HG03135 (cell line): ENCODE measurements at regions not wholly inside any gene's neighbourhood (a gene's known extent, or its start where the extent isn't known, plus 50 kb on each side); places are given as distances from the start of the nearest gene placed in this dataset.

ENCODE experiments used
- ATAC-seq: cut with Tn5 transposase; IDR thresholded peaks from one replicate; pipeline ENCODE4 v1.9.1; 2021; ENCODE audit warnings: mild to moderate bottlenecking, moderate library complexity; ENCODE audit not compliant: unreplicated experiment

DNA sequence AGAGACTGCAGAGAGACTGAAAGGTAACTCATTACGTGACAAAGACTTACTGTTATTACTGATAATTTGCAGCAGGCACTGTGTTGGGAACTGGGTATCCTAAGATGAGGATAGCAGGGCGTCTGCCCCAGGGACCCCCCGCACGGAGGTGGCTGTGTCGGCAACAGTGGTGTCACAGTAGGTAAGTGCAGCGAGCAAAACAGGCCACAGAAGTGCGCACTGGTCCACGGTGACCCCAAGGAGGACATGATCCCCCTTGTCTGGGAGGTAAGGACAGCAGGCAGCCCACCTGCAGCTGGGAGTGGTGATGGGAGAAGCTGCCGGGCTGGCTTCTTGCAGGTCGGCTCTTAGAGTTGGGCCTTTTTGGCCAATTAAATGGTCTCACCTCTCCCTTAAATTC, 82.9 kb downstream of the FAM43A start:
- no peak for ATAC-seq

DNA sequence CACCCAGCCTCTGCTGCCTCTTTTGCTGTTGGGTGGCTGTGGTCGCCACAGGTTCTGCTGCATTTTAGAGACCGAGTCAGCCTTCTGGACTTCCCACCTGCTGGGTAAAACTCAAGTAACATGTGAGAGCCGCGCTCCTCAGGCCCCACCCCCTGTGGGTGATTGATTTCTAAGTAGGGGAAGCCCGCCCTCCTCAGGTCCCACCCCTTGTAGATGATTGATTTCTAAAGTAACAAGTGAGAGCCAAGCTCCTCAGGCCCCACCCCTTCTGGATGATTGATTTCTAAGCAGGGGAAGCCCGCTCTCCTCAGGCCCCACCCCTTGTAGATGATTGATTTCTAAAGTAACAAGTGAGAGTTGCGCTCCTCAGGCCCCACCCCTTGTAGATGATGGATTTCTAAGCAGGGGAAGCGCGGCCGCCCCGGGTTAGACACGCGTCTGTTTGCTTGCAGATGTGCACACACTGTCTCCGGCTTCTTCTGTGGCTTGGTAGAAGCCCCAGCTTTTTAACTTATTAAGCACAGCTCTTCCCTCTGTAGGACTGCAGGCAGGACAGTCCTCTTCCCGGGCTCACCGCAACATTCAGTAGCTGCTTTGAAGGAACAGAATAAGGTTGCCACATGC, 83.4 kb downstream of the FAM43A start:
- peak; percentile 97 for ATAC-seq

DNA sequence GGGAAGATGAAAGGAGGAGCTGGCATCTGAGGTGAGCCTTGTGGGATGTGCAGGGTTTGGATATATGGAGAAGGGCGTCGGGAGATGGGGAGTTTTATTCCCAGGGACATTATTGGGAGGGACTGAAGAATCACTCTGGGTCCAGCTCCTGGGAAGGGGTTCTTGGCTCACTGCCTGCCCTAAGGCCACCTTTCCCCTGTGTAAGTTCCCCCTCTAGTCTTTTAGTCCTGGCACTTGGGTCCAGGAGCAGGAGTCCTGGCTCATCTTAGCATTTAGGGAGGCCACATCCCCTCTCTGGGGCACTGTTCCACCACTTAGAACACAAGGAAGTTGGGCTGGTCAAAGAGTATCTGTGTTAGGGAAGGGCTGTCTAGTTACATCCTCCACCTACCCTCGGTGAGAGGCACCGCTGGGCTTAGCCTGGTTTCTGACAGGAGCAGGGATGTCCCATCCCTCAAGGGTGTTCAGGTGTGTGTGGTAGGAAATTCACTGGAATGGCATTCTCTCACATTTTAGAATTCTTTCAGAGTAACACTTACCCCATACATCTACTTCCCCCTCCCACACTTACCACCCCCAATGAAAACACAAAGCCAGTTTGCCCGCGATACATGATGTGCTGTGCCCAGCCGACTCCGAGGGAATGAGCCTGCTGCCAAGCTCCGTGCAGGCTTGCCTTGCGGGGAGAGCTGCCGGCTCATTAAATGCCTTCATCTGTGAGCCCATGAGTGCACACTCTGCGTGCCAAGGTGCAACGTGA, 86.7 kb downstream of the FAM43A start:
- ATAC-seq: no peak

DNA sequence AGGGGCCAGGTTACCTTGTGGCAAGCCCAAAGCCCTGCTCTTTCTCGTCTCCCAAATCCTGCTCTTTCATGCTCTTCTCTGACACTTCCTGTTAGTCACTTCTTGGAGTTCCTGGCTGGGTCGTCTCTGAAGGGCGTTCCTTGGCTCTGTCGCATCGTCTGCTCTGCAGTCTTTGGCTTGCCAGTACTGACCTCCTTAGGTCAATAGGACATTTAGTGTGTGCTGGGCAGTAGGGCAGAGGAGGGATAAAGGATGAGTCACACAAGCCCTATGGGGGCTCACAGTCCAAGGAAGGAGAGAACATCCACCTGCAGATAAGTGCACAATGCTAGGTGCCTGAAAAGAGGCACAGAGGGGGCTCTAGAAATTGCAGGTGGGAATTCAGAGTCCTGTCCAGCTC, 87.5 kb downstream of the FAM43A start:
- no peak for ATAC-seq

DNA sequence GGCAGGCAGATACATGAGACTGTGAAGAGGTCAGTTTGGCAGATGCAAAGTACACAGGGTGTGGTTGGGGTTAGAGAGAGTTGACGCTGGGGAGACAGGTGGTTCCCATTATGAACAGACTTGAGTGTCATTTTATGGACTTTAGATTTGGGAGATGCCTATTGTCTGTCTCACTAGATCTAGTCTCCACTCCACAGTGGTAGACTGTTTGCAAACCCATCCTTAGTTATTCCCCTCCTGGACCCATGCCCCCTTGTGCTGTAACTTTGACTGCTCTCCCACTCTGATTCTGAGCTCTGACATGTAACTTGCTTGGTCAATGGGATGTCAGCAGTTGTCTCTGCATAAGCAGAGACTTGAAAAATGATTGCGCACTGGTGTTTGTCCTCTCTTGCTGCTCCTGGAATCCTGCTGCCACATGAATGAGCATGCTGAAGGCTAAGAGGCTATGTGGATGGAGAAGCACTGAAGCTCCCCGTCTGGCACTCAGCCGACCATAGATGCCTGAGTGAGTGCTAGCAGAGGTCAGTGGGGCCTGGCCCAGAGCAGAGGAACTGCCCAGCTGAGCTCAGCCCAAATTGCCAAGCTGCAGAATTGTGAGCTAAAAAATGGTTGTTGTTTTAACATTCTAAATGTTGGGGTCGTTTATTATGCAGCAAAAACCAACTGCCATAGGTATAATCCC, 88.2 kb downstream of the FAM43A start:
- no peak for ATAC-seq

DNA sequence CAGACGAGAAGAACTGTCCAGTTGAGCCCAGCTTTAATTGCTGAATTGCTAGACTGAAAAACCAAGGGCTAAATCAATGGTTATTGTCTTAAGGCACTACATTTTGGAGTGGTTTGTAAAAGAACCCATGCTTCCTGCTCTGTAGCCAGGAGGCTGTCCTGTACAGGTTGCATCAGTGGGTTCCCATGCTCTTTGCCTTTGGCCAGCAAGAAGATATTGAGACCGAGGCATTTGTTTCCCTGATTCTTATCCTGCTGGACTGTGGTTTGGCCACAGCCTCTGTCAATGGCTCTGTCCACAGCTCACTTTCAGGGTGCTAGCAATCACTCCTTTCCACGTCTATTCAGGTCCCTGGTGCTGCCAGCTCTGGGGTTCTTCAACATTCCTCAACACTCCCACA, 89.6 kb downstream of the FAM43A start:
- ATAC-seq: no peak

DNA sequence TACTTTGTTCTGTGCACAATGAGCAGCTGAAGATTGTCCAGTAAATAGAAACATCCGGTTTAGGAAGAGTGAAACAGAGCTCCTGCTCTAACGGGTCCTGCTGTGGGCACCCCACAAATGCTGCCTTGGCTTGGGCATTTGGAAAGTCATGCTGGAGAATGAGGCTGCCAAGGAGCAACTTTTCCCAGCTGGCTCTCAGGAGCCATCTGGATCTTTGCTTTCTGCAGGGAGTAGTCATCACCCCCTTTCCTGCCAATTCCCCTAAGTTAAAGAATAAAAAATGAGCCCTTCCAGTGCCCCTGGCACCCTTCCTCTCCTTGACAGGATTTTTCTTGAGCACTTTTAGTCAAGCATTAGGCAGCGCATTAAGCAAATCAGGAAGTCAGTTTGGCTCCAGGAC, 90.0 kb downstream of the FAM43A start:
- ATAC-seq: no peak

DNA sequence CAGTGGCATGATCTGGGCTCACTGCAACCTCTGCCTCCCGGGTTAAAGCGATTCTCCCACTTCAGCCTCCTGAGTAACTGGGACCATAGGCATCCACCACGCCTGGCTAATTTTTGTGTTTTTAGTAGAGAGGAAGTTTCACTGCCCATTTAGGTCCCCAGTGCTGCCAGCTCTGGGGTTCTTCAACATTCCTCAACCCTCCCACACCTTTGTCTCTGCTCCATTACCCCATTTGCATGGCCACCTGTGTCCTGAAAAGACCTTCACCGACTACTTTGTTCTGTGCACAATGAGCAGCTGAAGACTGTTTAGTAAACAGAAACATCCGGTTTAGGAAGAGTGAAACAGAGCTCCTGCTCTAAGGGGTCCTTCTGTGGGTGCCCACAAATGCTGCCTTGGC, 92.0 kb downstream of the FAM43A start:
- ATAC-seq: no peak

DNA sequence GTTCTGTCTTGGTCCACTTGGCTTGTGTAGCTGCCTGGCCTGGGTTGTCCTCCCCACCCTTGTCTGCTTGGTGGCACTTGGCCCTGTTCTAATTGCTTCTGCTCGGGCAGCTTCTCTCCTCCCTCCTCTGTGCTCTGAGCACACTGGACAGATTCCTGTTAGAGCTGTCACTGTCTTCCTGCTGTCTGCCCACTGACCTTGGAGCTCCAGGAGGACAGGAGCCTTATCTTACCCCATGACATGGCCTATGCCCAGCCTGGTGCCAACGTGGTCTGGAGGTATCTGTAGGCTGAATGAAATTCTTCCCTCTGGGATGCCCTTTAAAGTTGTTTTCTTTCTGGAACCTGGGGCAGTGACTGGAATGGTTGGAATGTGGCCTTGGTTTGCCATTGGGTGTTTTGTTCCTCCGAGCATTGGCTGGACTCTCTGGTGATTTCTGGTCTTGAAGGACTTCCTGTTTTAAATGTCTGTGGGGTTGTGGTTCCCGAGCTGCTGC, 94.1 kb downstream of the FAM43A start:
- ATAC-seq: no peak

DNA sequence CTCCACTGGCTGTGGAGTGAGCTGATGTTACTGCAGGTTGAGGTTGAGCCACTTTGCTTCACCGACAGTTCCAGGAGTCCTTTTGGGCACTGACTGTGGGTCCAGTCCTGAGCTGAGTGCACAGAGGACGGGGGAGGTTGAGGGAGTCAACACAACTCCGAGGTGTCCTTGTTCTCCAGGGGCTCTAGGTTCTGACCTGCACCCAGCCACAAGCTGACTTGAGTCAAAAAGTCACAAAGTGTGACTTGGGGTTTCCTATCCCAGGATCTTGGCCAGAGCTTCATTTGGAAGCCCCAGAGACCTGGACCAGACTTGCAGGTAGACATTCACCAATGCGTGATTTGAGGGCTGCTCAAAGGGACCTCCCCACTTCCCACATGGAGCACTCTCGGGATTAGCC, 95.0 kb downstream of the FAM43A start:
- no peak for ATAC-seq

DNA sequence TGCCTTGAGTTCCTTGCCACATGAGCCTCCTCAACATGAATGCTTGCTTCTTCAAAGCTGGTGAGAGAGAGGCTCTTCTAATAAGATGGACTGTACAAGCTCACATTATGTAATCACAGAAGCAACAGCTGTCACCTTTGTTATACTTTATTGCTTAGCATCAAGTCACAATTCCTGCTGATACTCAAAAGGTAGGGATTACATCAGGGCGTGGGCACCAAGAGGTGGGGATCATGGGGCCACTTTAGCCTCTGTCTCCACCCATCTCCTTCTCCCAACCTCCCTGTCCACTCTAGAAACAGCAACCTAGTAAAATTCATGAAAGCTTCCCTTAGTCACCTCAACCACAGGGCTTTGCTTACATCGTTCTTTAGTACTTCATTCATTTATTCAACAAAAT, 95.9 kb downstream of the FAM43A start:
- no peak for ATAC-seq

DNA sequence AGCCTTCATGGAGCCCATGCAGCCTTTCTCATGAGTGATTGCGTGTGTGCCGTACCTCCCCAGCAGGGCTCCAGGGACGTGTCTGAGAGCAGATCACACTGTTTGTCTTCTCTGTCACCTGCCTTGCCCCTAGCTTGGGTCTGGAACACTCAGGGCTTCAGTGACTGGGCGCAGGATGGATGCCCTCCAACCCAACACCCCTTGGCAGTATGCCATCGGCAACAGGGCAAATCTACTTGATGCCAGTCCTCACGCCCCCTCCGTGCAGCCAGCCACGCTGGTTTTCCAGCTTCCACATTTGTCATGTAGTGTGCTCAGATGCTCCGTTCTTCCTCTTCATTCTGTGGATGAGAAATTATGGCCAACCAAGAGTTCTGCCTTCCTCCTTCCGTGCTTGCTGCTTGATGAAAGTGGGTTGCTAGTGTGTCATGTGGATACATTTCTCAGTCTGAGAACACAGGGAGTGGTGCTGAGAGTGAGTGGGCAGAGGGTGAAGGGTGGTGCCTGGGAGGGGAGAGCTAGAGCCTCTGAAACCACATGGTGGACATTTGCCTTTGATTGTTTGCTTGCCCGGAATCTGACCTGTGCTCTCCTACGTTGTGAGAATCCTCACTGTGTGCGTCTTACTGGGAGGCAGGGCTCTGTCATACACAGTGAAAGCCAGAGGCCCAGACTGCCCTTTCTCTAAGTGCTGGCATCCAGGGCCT, 97.2 kb downstream of the FAM43A start:
- ATAC-seq: no peak

DNA sequence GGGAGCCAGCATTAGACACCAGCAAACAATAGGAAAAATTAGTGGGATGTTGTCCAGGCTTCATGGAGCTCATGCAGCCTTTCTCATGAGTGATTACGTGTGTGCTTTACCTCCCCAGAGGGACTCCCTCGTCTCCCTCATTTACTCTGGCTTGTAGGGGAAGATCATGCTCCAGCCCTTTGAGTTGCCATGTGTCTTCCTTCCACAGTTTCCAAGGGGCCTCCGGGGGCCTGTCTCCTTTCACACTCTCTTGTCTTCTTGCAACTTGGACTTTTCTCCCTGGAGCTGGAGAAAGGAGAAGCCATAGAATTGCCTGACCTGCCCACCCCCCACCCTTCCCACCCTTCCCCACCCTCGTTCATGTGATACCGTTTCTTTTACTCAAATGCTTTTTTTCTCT, 98.7 kb downstream of the FAM43A start:
- no peak for ATAC-seq

DNA sequence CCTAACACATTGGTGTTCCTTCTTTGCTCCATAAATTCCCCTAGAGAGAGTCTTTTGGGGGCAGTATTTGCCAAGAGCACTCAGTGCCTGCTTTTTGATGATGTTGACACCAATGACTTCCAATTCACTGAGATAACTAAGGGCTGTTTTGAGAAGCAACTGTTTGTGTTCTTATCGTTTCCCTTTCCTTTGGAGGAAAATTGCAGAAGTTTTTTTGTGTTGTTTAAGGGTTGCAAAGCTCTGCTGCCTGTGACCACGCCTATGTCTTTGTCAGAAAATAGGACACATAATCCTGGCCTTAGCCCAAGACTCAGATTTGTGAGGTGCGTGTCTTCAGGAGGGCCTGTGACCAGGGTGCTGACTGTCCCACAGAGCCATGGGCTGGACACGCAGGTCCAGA, 99.6 kb downstream of the FAM43A start:
- ATAC-seq: no peak

DNA sequence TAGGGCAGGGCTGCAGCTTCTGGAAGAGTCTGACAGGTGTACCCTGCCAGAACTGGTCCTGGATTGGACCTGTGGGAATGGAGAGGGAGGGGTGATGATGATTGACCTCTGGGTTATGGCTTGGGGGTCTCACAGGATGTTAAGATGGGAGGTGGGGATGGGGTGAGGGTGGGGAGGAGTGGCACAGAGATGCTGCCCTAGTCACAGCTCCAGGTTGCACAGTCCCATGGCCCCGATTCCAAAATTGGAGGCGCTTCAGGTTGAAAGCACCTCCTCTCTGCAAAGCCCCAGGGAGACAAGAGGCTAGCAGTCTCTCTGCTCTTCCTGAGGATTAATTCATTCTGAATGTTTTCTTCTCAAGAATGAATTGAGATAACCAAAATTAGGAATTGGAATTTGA, 101.4 kb downstream of the FAM43A start:
- ATAC-seq: no peak

DNA sequence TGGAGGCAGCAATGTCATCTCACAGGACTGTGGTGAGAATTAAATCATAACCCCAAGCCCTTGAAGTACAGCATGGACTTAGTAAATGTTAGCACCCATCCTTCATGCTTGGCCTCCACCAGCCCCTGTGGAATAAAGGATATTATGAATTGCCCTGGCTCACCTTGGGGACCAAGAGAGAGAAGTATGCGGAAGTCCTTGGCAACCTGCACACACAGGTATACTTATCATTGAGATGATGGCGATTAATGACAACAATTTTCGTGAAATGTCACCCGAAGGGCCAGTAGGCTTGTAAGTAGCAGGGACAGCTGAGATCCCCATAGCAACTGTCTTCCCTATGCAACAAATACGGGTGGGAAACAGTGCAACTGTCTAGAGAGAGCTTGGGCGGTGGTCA, 102.0 kb downstream of the FAM43A start:
- ATAC-seq: no peak

DNA sequence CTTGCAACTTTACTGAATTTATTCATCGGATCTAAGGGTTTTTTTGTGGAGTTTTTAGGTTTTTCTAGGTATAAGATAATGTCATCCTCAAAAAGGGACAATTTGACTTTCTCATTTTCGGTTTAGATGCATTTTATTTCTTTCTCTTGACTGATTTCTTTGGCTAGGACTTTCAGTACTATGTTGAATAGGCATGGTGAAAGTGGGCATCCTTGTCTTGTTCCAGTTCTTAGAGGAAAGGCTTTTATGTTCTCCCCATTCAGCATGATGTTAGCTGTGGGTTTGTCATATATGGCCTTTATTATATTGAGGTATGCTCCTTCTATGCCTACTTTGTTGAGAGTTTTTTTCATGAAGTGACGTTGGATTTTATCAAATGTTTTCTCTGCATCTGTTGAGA, 106.7 kb downstream of the FAM43A start:
- no peak for ATAC-seq

DNA sequence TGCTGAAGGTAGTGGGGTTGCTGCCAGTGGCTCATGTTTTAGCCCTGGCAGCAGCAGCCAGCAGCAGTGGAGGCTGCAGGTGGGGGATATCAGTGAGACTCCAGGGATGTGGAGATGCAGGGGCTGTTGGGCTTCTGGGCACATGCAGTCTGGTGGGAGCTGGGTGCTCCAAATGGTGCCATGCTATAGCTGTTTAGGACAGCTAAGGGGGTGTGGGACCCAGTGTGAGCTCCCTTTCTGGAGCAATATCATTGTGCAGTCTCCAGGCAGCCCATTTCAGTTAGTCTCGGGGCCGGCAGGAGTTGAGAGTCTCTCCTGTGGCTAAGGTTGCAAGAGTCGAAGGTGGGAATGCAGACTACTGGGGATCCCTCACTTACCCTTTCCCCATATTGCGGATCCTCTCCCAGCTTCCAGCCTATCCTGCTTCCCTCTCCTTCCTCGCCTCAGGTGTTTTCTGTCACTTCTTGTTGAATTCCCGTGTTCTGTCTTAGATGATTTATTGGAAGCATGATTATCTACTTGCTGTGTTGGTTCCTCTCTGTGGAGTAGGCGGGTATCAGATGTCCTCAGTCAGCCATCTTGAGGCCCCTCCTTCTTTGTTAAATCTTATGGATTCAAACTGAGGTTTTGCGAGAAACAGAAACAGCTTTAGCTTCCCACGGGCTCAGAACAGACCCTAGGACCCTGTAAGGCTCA, 112.0 kb downstream of the FAM43A start:
- no peak for ATAC-seq

DNA sequence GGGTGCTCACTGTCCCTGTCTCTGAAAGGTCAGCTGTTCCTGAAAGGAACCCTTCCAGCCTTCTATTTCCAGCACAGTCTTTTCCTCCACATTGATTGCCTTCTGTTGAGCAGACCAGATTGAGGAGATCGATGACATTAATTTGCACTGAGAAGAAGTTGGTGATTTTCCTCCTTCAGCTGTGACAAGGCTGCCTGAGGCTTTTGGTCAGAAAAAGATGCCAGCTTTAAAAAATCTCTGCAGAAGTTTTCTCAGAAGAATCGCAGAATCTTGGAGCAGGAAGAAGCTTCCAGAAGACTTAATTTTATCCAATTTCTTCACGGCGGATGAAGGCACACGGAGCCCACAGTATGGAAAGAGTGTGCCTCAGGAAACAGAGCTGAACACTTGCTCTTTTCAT, 112.8 kb downstream of the FAM43A start:
- no peak for ATAC-seq

DNA sequence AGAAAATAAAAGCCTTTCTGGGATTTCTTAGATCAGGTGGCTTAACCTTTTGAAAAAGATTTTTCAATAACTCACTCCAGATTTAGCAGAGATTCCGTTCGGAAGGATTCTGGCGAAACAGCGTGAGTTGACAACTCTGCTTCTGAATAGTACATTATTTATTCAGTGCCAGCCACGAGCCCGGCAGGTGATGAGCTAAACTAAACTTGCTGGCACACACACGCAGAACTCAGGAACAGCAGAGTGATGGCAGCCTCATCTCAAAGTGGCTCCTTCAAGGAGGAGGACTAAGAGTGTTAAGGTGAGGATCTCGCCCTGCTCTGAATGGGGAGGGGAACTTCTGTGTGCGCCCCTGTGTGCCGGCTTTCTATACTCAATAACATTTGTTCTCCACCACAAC, 114.3 kb downstream of the FAM43A start:
- no peak for ATAC-seq
